Ureter (tissue), 1 donor: ENCODE measurements at regions not wholly inside any gene's neighbourhood (a gene's known extent, or its start where the extent isn't known, plus 50 kb on each side); places are given as distances from the start of the nearest gene placed in this dataset.
"Not testable (repeated sequence)": the region's sequence is repeated elsewhere in the genome, so short reads cannot be mapped to it uniquely, and the experiment has no call there.

Experiments used
- DNase-seq: peaks from one replicate; pipeline ENCODE4 v3.0.0-alpha.2; 2020; ENCODE audit warnings: low spot score
- donor health status: DM: yes; HTN: yes; CAD: no.

DNA sequence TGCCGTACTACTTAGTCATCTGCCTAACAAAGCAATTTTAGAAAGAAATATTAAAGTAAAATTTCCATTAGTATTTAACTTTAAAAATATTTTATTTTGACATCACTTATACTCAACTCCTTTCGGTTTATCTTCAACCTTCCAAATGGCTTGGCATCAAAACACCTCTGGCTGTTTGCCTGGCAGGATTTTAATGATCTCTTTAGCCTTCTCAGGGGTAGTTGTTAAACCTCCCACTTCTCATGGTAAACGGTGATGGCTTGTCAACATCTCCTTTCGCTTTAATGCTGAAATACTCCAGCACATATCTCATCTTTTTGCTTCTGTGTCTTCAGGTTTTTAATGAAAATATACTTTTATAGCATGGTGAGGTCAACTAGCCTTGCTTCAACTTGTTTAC, 747.1 kb downstream of the CETN3 start:
- DNase-seq, result no peak

- no peak for DNase-seq
Observed at GRCh38 chr5:89638871-89639270, 755.9 kb upstream of the MEF2C start.

- DNase-seq, result not testable (repeated sequence)
Observed at GRCh38 chr5:89634176-89634575, 751.2 kb upstream of the MEF2C start.

DNA sequence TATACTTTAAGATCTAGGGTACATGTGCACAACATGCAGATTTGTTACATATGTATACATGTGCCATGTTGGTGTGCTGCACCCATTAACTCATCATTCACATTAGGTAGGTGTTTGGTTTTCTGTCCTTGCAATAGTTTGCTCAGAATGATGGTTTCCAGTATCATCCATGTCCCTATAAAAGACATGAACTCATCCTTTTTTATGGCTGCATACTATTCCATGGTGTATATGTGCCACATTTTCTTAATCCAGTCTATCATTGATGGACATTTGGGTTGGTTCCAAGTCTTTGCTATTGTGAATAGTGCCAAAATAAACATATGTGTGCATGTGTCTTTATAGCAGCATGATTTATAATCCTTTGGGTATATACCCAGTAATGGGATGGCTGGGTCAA, 747.1 kb upstream of the MEF2C start:
- DNase-seq, result not testable (repeated sequence)

- DNase-seq, result no peak
Observed at GRCh38 chr5:89628876-89629635, 746.1 kb upstream of the MEF2C start.

DNA sequence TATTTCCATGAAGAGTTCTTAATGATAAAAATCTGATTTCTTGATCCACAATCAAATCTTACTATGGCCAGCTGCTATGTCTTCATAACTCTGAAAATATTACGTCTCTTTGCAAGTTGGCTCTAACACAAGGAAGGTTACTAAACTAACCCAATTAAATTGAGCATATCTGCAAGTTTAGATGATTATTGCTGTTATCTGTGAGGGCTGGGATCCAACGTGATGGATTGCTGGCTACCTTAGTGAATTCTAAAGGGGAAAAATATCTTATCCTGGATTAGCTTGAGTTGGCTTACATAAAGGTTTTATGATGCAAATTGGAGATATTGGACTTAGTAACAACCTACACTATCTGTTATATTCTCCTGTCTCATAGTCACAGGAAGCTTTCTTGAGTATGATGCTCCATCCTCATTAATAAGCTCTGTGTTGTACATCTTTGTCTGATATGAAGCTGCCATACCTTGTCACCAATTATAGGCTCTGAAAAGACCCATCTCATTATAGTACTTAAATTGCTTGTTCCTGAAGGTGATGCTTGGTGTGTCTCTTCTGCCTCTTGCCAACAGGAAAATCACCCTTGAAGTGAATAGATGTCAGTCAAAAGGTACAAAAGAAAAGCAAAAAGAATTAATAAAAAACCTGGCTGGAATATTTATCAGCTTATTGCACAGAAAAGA, 733.0 kb upstream of the MEF2C start:
- DNase-seq, result no peak

GRCh38 chr5:89613222-89613956, 730.4 kb upstream of the MEF2C start:
- no peak for DNase-seq

DNA sequence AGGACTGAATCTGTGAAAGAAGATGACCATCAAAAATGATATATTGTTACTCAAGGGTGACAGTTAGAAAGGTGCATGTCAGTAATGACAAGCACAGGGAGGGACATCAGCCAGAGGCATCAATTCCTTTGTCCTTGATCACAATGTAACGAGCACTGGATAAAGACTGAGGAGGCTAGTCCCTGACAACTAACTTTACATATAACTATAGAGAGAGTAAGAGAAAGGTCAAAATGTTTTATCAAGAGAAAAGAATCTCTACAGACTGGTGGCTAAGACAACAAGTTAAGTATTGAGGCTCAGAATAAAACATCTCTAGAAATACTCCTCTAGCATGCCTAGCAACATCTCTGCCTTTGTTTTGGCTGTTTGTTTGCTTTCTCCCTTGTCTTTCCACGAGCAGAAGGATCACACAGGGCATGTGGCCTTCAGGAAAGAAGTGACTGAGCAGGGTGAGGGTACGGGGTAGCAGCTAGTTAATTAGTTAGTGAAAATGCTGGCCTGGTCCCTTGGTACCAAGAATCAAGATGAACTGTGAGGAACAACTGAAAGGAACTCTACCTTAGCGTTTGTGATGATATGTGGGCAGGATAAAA, 724.1 kb upstream of the MEF2C start:
- no peak for DNase-seq

DNA sequence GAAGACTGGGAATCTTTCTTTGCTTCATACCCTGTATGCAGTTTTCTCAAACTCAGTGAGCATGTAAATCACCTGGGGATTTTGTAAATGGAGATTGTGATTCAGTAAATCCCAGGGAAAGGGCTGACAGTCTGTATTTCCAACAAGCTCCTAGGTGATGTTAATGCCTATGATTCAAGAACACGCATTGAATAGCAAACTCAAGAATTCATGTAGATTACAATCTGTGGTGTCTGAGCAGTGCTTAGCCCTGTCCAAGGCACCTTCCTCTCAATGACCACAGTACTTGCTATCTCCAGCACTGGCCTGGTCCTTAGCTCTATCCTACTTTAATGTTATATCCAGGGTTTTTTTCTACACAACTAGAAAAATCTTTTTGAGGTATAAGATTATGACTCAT, 721.4 kb upstream of the MEF2C start:
- no peak for DNase-seq

DNA sequence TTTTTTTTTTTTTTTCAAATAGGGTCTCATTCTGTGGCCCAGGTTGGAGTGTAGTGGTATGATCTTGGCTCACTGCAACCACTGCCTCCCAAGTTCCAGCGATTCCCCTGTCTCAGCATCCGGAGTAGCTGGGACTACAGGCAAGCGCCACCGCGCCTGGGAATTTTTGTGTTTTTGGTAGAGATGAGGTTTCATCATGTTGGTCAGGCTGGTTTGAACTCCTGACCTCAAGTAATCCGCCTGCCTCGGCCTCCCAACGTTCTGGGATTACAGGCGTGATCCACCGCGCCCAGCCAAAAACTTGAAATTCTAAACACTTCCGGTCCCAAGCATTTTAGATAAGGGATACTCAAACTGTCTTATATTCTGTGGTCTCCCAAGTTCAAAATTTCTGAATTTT, 718.9 kb upstream of the MEF2C start:
- DNase-seq, result no peak

GRCh38 chr5:89597878-89598277, 714.9 kb upstream of the MEF2C start:
- DNase-seq, result no peak

DNA sequence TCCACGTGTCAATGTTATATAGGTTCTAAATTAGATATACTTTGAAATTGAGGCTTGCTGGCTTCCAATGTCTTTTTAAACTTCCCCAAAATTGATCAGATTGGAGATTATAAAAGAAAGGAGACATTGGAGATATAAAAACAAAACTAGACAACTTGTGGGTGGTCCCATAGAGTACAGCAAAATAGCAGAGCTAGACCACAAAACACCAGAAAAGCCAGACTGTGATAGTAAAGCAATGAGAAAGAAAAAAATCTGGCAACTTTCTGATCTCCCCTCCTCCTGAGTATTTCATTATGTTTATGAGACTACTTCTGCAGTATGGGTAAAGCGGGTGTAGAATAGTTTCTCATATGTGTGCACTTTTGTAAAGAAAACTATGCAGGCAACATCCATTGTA, 713.8 kb upstream of the MEF2C start:
- no peak for DNase-seq

- DNase-seq, result no peak
Observed at GRCh38 chr5:89595056-89595455, 712.1 kb upstream of the MEF2C start.

- DNase-seq, result no peak
Observed at GRCh38 chr5:89584339-89584956, 701.5 kb upstream of the MEF2C start.

DNA sequence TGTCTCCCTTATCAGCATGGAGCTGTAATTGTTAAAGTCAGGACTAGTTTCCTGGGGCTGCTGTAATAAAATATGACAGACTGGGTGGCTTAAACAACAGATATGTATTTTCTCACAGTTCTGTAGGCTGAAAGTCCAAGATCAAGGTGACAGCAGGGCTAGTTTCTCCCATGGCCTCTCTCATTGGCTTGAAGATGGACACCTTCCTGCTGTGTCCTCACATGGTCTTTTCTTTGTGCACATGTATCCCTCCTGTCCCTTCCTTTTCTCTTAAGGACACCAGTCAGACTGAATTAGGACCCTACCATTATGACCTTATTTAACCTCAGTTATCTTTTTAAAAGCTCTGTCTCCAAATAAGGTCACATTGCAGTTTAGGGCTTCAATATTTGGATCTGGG, 700.5 kb upstream of the MEF2C start:
- DNase-seq, result no peak

- DNase-seq, result no peak
Observed at GRCh38 chr5:89582768-89583339, 699.9 kb upstream of the MEF2C start.

DNA sequence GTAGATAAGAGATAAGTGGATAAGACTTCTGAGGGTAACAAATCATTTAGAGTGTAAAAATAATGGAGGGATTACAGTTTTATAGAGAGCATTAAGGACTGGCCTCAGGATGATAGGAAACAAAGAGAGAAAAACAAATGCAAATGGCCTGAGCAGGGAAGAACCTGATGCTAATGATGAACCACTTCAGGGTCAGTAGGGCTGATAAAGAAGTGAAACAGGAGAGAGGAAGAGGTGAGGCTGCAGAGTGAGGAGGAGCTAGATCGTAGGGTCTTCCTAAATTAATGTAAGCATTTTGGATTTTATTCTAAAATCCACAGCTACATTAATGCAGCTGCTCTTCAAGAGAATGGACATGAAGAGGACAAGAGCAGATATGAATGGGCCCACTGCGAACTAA, 698.0 kb upstream of the MEF2C start:
- DNase-seq, result no peak

DNA sequence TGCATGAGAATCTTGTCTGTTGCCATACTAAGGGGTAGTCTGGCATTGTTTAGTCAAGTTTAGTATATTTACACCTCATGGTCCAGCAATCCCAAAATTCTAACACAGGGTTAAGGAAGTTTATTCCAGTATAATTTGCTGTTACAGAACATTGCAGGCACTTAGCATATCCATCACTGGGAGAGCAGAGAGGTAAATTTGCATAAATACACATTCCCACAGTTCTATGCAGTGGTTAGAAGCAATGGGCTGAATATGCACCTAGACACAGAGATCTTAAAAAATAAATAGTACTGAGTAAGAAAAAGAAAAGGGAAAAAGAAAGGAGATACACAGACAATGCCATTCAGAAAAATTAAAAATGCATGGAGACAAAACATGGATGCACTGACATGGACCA, 692.3 kb upstream of the MEF2C start:
- DNase-seq, result no peak

DNA sequence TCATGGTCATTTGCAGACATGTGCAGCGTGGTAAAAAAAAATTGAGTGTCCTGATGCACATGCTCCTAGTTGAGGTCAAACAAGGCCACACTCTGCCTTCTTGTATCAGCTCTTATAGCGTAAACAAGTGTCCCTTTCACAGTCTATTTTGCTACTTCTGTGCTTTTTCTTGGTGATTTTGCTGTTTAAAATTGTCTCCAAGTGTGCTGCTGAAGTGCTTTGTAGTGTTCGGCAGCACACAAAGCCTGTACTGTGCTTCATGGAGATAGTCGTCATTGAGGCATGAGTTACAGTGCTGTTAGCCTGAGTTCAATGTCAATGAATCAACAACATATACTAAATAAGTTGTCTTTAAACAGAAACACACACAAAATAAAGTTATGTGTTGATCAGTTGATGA, 690.4 kb upstream of the MEF2C start:
- no peak for DNase-seq

GRCh38 chr5:89572696-89573095, 689.7 kb upstream of the MEF2C start:
- no peak for DNase-seq

DNA sequence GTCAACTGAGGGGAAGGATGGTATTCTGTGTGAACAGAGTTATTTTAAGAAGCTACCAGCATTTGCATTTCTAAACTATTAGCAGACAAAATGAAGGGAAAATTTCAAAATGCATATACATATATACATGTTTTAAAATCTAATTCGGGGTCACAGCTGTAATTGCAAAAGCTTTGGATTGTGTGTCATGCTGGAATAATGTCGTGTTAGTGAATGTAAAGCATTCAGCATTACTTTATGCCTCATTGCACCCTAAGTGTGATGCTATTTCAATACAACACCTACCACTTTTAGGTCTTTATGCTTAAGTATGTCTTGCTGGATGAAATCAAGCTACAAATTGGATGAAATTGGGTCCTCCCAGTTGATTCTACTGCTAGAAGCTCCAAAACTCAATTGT, 687.6 kb upstream of the MEF2C start:
- no peak for DNase-seq

DNA sequence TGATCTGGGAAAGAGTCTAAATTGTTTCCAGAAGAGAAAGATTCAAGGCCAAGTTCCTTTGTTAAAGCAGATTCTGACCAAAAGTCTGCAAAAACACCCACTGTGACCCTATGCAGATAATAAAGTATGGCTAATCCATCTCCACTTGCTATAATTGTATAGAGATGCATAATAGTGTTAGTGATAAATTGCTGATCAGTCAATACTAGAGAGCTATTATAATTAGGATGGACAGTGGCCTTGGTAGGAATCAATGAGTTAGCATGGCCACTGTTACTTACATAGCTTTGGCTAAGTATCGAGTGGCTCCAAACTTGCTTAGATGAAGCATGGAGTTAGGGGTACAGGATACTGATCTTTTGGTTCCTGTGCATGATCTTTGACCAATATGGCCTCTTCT, 683.4 kb upstream of the MEF2C start:
- no peak for DNase-seq
